GM12865 (cell line): ENCODE measurements at regions not wholly inside any gene's neighbourhood (a gene's known extent, or its start where the extent isn't known, plus 50 kb on each side); places are given as distances from the start of the nearest gene placed in this dataset.
"Not testable (repeated sequence)": the region's sequence is repeated elsewhere in the genome, so short reads cannot be mapped to it uniquely, and the experiment has no call there.

Source experiments
- DNase-seq: peaks from one replicate; pipeline ENCODE4 v3.0.0; 2010; ENCODE audit warnings: low read depth
- H3K4me3 ChIP-seq: 2 replicates; pipeline ENCODE4 v1.5.1; 2011; ENCODE audit warnings: mild to moderate bottlenecking, low read depth, low read length, control low read depth
- TF ChIP-seq, protein P1 (sequence below): IDR thresholded peaks from 2 replicates; pipeline ENCODE4 v1.5.1; 2011; ENCODE audit warnings: low read length, control low read depth, low read depth, inconsistent platforms; ENCODE audit not compliant: insufficient read depth; ENCODE audit errors: missing control alignments

- no peak for DNase-seq
- H3K4me3 ChIP-seq: no peak overlapping the region
- TF ChIP-seq, protein P1, sequence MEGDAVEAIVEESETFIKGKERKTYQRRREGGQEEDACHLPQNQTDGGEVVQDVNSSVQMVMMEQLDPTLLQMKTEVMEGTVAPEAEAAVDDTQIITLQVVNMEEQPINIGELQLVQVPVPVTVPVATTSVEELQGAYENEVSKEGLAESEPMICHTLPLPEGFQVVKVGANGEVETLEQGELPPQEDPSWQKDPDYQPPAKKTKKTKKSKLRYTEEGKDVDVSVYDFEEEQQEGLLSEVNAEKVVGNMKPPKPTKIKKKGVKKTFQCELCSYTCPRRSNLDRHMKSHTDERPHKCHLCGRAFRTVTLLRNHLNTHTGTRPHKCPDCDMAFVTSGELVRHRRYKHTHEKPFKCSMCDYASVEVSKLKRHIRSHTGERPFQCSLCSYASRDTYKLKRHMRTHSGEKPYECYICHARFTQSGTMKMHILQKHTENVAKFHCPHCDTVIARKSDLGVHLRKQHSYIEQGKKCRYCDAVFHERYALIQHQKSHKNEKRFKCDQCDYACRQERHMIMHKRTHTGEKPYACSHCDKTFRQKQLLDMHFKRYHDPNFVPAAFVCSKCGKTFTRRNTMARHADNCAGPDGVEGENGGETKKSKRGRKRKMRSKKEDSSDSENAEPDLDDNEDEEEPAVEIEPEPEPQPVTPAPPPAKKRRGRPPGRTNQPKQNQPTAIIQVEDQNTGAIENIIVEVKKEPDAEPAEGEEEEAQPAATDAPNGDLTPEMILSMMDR: no peak
Observed at GRCh38 chr2:120514521-120514920, 168.6 kb downstream of the INHBB start.

- not testable (repeated sequence) for DNase-seq, H3K4me3 ChIP-seq
Observed at GRCh38 chr2:120515066-120515758, 169.3 kb downstream of the INHBB start.

DNA sequence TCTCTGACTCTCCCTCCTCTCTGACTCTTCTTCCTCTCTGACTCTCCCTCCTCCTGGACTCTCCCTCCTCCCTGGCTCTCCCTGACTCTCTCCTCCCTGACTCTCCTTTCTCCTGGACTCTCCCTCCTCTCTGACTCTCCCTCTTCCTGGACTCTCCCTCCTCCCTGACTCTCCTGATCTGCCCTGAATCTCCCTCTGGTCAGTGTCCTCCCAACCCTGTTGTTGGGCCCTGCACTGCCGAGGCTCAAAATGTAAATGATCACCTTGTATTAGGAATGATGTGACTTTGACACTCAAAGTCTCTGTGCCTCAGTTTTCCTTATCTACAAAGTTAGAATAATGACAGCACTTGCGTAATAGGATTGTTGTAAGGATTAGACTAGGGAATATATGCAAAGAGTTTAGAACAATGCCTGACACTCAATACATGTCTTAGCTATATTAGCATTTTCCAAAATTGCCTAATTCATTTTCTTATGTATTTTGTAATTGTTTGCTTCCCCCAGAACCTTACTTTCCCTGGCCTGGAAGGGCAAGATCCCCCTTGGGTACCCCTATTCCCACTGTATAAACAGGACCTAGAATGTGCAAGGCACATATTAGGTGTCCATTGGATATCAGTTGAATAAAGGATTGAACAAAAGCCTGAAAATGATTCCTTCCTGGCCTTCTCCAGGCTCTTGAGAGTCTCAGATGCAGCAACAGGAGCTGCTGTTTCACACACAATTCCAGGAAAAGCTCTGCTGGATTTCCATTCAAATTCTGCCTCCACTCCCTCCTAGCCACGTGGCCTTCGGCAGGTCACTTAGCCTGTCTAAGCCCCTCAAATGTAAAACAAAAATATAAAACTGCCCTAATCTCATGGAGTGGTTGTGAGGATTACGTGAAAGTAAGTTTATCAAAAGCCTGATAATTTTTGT, 170.1 kb downstream of the INHBB start:
- no peak overlapping the region for H3K4me3 ChIP-seq
- no peak for DNase-seq
- TF ChIP-seq, protein P1: no peak

DNA sequence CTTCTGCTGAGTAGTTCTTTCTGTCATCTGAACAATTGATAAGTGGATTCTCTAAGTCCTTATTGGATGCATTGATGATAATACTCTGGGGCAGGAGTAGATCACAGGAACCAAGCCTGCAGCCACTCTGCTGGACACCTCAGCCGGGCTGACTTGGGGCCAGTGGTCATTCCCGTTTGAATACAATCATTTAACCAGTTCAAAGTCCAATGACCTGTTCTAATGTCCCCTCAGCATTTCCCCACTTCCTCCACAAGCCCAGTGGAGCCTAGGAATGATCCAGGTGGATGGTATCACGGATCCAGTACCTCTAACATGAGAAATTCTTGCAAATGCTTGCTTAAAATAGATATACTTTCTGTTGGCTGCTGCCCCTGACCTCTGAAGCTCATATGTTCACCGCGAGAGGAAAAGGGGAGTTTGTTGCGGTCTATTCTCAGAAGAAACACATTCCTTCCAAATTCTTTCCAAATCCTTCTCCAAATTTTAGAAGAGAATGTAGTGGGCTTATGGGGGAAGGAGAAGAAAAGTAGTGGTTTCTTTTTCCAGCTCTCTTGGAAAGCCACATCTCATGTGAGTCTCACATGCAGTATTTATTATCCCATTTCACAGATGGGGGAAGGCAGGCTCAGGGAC, 170.9 kb downstream of the INHBB start:
- no peak for DNase-seq
- TF ChIP-seq, protein P1: no peak
- no peak overlapping the region for H3K4me3 ChIP-seq

DNA sequence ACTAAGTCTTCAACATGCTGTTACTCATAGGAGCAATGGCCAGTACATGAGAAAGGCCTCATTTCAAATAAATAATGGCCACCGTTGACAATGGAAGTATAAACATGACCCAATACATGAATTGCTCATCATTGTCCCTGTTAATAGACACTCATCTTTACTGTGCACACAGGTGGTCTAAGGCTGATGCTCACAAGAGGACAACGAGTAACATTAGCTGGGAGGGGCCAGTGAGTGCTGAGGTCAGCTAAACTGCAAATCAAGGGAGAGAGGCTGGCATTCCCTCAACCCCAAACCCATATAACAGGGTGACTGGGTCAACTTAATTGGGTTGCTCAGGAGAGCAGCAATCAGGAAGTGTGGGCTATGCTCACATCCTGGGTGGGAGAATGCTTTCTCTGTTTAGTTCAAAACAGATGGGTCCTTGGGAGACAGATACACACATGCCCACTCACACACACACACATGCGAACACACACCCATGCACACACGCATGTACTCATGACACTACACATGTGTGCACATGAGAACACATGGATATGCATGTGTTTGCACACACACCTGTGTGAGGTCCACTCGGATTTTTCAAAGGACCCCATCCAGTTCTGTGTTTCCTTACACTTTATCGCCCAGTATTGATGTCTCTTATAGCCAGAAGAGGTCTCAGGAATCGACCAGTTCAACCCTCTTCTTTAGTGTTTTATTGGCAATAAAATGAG, 172.0 kb downstream of the INHBB start:
- no peak overlapping the region for H3K4me3 ChIP-seq
- DNase-seq: no peak
- TF ChIP-seq, protein P1: no peak

- no peak for DNase-seq
- no peak overlapping the region for H3K4me3 ChIP-seq
- TF ChIP-seq, protein P1: no peak
Observed at GRCh38 chr2:120518819-120519218, 172.9 kb downstream of the INHBB start.
